Skin of body (tissue), 1 donor: ENCODE measurements at regions not wholly inside any gene's neighbourhood (a gene's known extent, or its start where the extent isn't known, plus 50 kb on each side); places are given as distances from the start of the nearest gene placed in this dataset.

Source experiments
- DNase-seq: peaks from one replicate; lab custom pipeline; 2025; lab: John Stamatoyannopoulos, UW

GRCh38 chr6:4620284-4621151, 155.7 kb upstream of the CDYL start:
- no peak for DNase-seq

GRCh38 chr6:4616311-4616710, 159.9 kb upstream of the CDYL start:
- no peak for DNase-seq

GRCh38 chr6:4615891-4616290, 160.3 kb upstream of the CDYL start:
- peak; percentile 31 for DNase-seq

- no peak for DNase-seq
Measured at GRCh38 chr6:4615231-4615630, 161.0 kb upstream of the CDYL start.

GRCh38 chr6:4614637-4615036, 161.6 kb upstream of the CDYL start:
- DNase-seq, result no peak

GRCh38 chr6:4613795-4614194, 162.4 kb upstream of the CDYL start:
- DNase-seq, result no peak

GRCh38 chr6:4613381-4613780, 162.8 kb upstream of the CDYL start:
- no peak for DNase-seq

- DNase-seq, result no peak
Measured at GRCh38 chr6:4612636-4613171, 163.5 kb upstream of the CDYL start.

- no peak for DNase-seq
Measured at GRCh38 chr6:4611429-4612129, 164.6 kb upstream of the CDYL start.

- no peak for DNase-seq
Measured at GRCh38 chr6:4610256-4610655, 165.9 kb upstream of the CDYL start.

- DNase-seq, result no peak
Measured at GRCh38 chr6:4608361-4609115, 167.7 kb upstream of the CDYL start.

GRCh38 chr6:4607793-4608192, 168.4 kb upstream of the CDYL start:
- DNase-seq, result no peak

GRCh38 chr6:4606821-4607704, 169.1 kb upstream of the CDYL start:
- DNase-seq, result no peak

GRCh38 chr6:4606016-4606415, 170.2 kb upstream of the CDYL start:
- no peak for DNase-seq

GRCh38 chr6:4603856-4604369, 172.3 kb upstream of the CDYL start:
- DNase-seq, result no peak

- no peak for DNase-seq
Measured at GRCh38 chr6:4603291-4603690, 172.9 kb upstream of the CDYL start.

GRCh38 chr6:4599924-4600323, 176.3 kb upstream of the CDYL start:
- DNase-seq, result no peak

GRCh38 chr6:4598384-4598995, 177.7 kb upstream of the CDYL start:
- DNase-seq, result no peak

- DNase-seq, result no peak
Measured at GRCh38 chr6:4593951-4594350, 182.3 kb upstream of the CDYL start.

GRCh38 chr6:4592026-4592425, 184.2 kb upstream of the CDYL start:
- no peak for DNase-seq
